IPS-18a (cell line): ENCODE measurements at regions not wholly inside any gene's neighbourhood (a gene's known extent, or its start where the extent isn't known, plus 50 kb on each side); places are given as distances from the start of the nearest gene placed in this dataset.

Experiments used
- H3K27ac ChIP-seq: one replicate; pipeline ENCODE4 v1.5.1; 2013; ENCODE audit warnings: low read length
- H3K27me3 ChIP-seq: one replicate; pipeline ENCODE4 v1.6.1; 2013; ENCODE audit warnings: mild to moderate bottlenecking, low read length; ENCODE audit not compliant: control insufficient read depth, insufficient read depth
- H3K36me3 ChIP-seq: one replicate; pipeline ENCODE4 v1.6.1; 2013; ENCODE audit warnings: low read depth, low read length; ENCODE audit not compliant: control insufficient read depth
- H3K4me1 ChIP-seq: one replicate; pipeline ENCODE4 v1.6.1; 2013; ENCODE audit warnings: low read depth, low read length; ENCODE audit not compliant: control insufficient read depth
- H3K4me3 ChIP-seq: one replicate; pipeline ENCODE4 v1.5.1; 2013; ENCODE audit warnings: low read length
- H3K9ac ChIP-seq: one replicate; pipeline ENCODE4 v1.6.1; 2013; ENCODE audit warnings: mild to moderate bottlenecking, low read length, moderate library complexity
- H3K9me3 ChIP-seq: one replicate; pipeline ENCODE4 v1.6.1; 2013; ENCODE audit warnings: low read depth, low read length; ENCODE audit not compliant: control insufficient read depth

DNA sequence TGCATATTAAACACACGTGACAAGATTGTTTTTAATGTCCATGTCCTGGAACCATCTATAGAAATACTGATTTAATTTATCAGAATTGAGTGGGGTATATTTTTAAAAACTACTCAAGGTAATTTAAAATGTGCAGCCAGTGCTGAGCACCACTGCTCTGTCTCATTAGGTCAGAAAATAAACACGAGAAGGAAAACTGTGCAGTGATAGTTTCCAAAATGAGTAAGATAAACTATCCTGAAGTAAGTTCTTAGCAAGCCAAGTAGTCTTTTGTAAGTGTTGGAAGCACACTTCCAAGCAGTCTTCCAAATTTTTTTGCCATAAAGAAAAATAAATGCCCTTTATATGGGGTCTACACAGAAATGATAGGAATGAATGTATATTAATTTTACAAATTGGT, 93.8 kb upstream of the DNAJC10 start:
- Histone ChIP-seq H3K4me3 (no peak overlapping the region), H3K9ac (no peak overlapping the region), H3K36me3 (no peaks in the 10 kb centered on the region), H3K4me1 (peaks cover 28% of the 10 kb centered on the region), H3K9me3 (no peaks in the 10 kb centered on the region), H3K27me3 (no peaks in the 10 kb centered on the region), H3K27ac (no peak overlapping the region)

DNA sequence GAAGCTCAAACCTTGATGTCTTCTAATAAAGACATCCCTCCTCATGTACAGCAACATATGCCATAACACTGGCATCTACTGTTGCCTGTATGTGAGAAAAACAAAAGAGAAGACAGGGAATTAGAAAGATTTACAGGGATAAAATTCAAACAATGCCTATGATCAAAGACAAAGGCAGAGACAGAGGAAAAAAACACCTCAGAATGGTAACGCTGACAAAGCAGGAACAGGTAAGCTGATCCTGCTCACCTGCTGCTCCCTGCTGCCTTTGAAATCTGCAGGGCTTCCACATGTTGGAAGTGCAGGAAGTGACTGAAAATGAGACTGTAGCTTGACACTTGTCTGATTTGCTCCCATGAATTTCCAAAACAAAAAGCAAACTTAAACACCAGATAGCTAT, 90.2 kb upstream of the DNAJC10 start:
- Histone ChIP-seq H3K9me3 (no peaks in the 10 kb centered on the region), H3K9ac (peak overlapping the region; percentile 1), H3K27me3 (no peaks in the 10 kb centered on the region), H3K4me3 (peak overlapping the region; percentile 0), H3K36me3 (no peaks in the 10 kb centered on the region), H3K4me1 (peaks cover 27% of the 10 kb centered on the region), H3K27ac (no peak overlapping the region)

DNA sequence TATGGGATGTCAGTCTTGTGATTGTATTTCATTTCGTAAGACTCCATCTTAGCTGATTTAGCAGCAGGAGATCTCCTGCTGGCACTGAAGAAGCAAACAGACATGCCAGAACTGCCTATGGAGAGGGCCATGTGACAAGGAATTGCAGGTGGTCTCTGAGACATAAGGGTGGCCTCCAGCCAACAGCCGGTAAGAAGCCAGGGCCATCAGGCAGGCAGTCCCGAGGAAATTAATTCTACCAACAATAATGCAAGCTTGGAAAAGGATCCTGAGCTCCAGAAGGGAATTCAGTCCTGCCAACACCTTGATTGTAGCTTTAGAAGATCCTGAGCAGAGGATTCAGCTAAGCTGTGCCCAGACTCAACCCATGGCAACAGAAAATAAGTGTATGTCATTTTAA, 87.1 kb upstream of the DNAJC10 start:
- Histone ChIP-seq H3K9ac (no peak overlapping the region), H3K27me3 (no peaks in the 10 kb centered on the region), H3K4me3 (no peak overlapping the region), H3K27ac (no peak overlapping the region), H3K9me3 (no peaks in the 10 kb centered on the region), H3K4me1 (peaks cover 32% of the 10 kb centered on the region), H3K36me3 (no peaks in the 10 kb centered on the region)

DNA sequence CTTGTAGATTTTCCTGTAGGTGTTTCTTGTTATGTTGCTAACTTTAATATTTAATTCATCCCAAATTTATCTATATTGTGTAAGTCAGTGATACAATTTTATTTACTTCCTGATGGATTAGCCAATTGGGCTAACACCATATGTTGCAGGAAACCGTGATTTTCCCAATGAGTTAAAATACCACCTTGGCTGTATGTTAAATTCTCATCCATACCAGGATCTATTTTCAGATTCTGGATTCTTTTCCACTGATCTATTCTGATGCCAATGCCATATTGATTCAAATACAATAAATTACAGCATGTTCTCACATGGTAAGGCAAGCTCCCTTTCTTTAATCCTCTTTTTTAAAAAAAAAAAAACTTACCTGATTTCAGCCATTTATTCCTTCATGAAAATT, 85.8 kb upstream of the DNAJC10 start:
- H3K9ac ChIP-seq = no peak overlapping the region
- no peak overlapping the region for H3K27ac ChIP-seq
- no peaks in the 10 kb centered on the region for H3K27me3 ChIP-seq
- H3K36me3 ChIP-seq = no peaks in the 10 kb centered on the region
- H3K4me1 ChIP-seq = peaks cover 38% of the 10 kb centered on the region
- no peaks in the 10 kb centered on the region for H3K9me3 ChIP-seq
- no peak overlapping the region for H3K4me3 ChIP-seq

DNA sequence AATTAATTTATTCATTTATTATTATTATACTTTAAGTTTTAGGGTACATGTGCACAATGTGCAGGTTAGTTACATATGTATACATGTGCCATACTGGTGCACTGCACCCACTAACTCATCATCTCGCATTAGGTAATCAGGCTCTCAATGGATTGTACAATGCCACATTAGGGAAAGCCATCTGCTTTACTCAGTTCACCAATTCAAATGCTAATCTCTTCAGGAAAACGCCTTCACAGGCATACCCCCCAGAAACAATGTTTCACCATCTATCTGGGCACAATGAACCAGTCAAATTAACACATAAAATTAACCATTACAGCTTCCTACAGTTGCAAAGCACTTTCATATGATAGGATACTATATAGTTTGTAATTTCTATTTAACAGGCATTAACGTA, 84.8 kb upstream of the DNAJC10 start:
- no peaks in the 10 kb centered on the region for H3K36me3 ChIP-seq
- no peaks in the 10 kb centered on the region for H3K27me3 ChIP-seq
- H3K27ac ChIP-seq = no peak overlapping the region
- H3K9me3 ChIP-seq = no peaks in the 10 kb centered on the region
- no peak overlapping the region for H3K9ac ChIP-seq
- H3K4me3 ChIP-seq = no peak overlapping the region
- H3K4me1 ChIP-seq = peaks cover 28% of the 10 kb centered on the region

DNA sequence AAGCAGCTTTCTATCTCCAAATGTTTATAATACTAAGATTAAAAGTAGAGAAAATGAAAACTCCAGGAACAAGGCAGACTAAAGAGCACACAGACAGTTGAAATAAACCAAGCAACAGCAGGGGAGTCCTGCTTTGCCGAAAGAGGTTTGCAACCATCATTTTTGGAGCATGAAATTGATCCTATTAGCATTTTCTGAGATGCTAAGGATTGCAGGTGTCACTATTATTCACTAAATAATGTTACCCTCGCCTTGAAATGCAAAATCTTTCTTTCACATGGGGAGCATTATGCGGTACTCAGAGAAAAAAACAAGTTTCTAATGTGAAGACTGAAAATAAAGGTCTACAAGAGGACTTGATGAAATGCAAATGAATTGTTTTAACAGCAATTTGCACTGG, 81.7 kb upstream of the DNAJC10 start:
- Histone ChIP-seq H3K9me3 (no peaks in the 10 kb centered on the region), H3K9ac (no peak overlapping the region), H3K4me3 (no peak overlapping the region), H3K27me3 (no peaks in the 10 kb centered on the region), H3K36me3 (no peaks in the 10 kb centered on the region), H3K4me1 (peaks cover 33% of the 10 kb centered on the region), H3K27ac (no peak overlapping the region)

DNA sequence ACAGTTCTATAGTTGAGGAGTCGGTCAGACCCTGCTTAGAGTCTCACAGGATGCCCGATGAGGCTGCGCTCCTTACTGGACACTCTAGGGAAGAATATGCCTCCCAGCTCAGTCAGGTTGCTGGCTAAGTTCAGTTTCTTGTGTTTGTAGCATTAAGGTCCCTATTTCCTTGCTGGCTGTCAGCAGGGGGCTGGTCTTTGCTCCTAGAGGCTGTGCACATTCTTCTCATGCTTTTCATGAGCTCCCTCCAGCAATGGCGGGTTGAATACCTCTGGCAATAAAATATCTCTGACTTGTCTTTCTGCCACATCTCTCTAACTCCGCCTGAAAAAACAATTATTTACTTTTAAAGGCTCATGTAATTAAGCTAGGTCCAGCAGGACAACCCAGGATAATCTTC, 79.4 kb upstream of the DNAJC10 start:
- H3K27me3 ChIP-seq = no peaks in the 10 kb centered on the region

DNA sequence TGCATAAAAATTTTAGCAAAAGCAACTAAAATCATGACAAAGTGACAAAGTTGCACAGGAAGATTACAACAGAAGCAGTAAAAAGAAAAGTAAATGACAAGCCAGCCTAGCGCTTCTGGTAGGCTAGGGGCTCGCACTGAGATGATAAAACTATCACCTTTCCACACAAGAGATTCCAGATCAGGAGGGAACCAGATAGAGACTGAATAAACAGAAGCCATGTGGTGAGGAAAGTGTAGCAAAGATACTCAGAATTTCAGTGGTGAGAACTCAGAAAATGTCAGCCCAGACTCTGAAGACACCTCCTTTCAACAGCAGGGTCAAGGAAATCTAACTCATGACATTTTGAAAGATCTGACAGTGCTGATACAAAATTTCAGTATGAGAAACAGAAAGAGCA, 77.4 kb upstream of the DNAJC10 start:
- Histone ChIP-seq H3K27me3 (no peaks in the 10 kb centered on the region), H3K4me1 (peaks cover 21% of the 10 kb centered on the region), H3K9me3 (no peaks in the 10 kb centered on the region), H3K36me3 (no peaks in the 10 kb centered on the region), H3K27ac (no peak overlapping the region), H3K4me3 (no peak overlapping the region), H3K9ac (no peak overlapping the region)

More for the DNA sequence above, 79.4 kb upstream of the DNAJC10 start:
- Histone ChIP-seq H3K9ac (no peak overlapping the region), H3K4me3 (no peak overlapping the region), H3K27ac (no peak overlapping the region), H3K9me3 (no peaks in the 10 kb centered on the region), H3K4me1 (peaks cover 29% of the 10 kb centered on the region), H3K36me3 (no peaks in the 10 kb centered on the region)

DNA sequence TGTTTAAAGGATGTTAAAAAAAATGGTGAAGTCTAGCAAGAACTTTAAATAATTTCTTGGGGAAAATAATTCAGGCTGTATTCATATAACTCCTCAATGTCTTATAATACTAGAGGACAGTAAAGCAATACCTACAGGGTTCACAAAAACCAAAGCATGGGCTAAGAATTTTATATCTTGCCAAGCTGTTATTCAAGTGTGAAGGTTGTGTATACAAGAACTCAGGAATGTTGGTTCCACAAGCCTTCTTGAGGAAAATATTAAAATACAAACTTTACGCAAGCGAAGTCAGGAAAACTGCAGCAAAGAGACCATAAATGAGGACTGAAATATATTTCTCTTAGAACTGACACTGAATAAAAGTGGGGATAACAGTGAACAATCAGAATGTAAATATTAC, 76.1 kb upstream of the DNAJC10 start:
- Histone ChIP-seq H3K27me3 (no peaks in the 10 kb centered on the region), H3K27ac (no peak overlapping the region), H3K4me1 (peaks cover 12% of the 10 kb centered on the region), H3K36me3 (no peaks in the 10 kb centered on the region), H3K4me3 (no peak overlapping the region), H3K9me3 (no peaks in the 10 kb centered on the region), H3K9ac (no peak overlapping the region)

DNA sequence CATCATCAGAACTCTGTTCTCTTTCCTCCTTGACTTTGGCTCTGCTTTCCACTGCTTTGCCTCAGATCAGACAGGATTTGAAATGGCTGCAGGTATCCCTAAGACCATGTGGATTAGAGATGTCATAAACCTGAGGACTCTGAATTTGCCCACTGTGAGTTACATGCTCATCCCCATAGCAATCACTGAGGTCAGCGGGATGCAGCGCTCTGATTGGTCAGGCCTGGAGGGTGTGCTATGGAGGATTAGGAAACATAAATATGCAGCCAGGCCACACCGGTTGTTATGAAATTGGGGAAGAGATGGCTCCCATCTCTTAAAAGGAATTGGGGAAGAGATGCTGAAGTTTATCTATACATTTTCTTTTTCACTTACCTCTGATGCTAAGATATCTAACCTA, 73.7 kb upstream of the DNAJC10 start:
- Histone ChIP-seq H3K9ac (no peak overlapping the region), H3K27ac (no peak overlapping the region), H3K36me3 (no peaks in the 10 kb centered on the region), H3K9me3 (no peaks in the 10 kb centered on the region), H3K4me1 (peaks cover 4% of the 10 kb centered on the region), H3K27me3 (no peaks in the 10 kb centered on the region), H3K4me3 (no peak overlapping the region)

DNA sequence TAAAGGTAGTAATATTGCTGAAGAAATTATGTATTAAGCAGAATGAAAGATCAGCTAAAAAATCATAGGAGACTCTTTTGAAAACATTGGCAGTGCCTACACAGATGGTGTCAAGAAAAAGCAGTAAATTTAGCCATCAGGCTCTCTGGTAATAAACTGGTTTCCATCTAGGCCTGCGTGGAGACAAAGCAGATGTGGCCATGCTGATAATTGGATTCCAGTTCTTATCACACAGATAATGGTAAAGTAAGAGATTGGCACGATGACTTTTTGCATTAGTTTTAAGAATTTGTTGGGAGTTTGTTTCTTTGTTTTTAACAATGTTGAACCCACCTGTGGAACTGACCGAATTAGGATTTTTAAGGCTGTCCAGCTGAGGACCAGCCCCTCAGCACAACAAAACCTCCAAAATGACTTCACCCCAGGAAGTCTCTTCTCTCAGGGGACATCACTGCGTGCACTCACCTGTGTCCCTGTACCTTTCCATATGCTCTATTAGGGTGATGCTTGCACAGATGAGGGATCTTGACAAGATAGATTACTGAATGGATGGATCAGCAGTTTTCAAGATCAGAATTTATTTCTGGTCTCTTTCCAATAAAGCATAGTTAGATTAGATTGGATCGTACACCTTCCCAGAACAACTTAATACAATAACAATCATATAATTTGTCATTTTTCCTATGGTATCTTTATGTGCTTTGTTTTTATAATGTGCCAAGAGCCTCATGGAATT, 69.1 kb upstream of the DNAJC10 start:
- Histone ChIP-seq H3K4me1 (peaks cover 4% of the 10 kb centered on the region), H3K9ac (no peak overlapping the region), H3K27me3 (no peaks in the 10 kb centered on the region), H3K4me3 (no peak overlapping the region), H3K9me3 (no peaks in the 10 kb centered on the region), H3K36me3 (no peaks in the 10 kb centered on the region), H3K27ac (no peak overlapping the region)

DNA sequence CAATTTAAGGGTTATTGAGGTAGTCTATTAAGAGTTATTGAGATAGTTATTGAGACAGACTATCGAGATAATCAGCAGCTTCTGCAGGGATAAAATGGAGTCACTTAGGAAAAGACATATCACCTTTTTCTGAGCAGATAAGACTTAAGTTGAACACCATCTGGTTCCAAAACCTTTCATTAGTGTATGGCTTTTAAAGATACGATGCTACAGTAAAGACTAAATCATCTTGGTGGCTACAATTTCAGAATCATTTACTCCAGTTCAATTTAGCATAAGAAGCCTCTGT, 68.6 kb upstream of the DNAJC10 start:
- Histone ChIP-seq H3K9ac (no peak overlapping the region), H3K4me1 (peaks cover 1% of the 10 kb centered on the region), H3K9me3 (no peaks in the 10 kb centered on the region), H3K36me3 (no peaks in the 10 kb centered on the region), H3K27me3 (no peaks in the 10 kb centered on the region), H3K27ac (no peak overlapping the region), H3K4me3 (no peak overlapping the region)
